Ammon's horn (tissue), 1 donor: ENCODE measurements at regions not wholly inside any gene's neighbourhood (a gene's known extent, or its start where the extent isn't known, plus 50 kb on each side); places are given as distances from the start of the nearest gene placed in this dataset.

Source experiments
- DNase-seq: peaks from one replicate; pipeline ENCODE4 v3.0.0-alpha.2; 2016; ENCODE audit warnings: low spot score

GRCh38 chr15:95919460-95919859, 411.0 kb upstream of the NR2F2 start:
- DNase-seq = no peak

- no peak for DNase-seq
Measured at GRCh38 chr15:95921404-95921803, 409.1 kb upstream of the NR2F2 start.

- DNase-seq = no peak
Measured at GRCh38 chr15:95922431-95922830, 408.1 kb upstream of the NR2F2 start.

GRCh38 chr15:95923792-95924191, 406.7 kb upstream of the NR2F2 start:
- DNase-seq = no peak

GRCh38 chr15:95928822-95929221, 401.7 kb upstream of the NR2F2 start:
- DNase-seq = no peak

GRCh38 chr15:95929232-95929846, 401.2 kb upstream of the NR2F2 start:
- no peak for DNase-seq

GRCh38 chr15:95930659-95931375, 399.7 kb upstream of the NR2F2 start:
- no peak for DNase-seq

- DNase-seq = no peak
Measured at GRCh38 chr15:95931619-95932018, 398.9 kb upstream of the NR2F2 start.

- DNase-seq = no peak
Measured at GRCh38 chr15:95932141-95932540, 398.4 kb upstream of the NR2F2 start.

- no peak for DNase-seq
Measured at GRCh38 chr15:95932676-95933075, 397.8 kb upstream of the NR2F2 start.

GRCh38 chr15:95935852-95936251, 394.6 kb upstream of the NR2F2 start:
- no peak for DNase-seq

GRCh38 chr15:95937128-95937528, 393.4 kb upstream of the NR2F2 start:
- DNase-seq = no peak

GRCh38 chr15:95940431-95940985, 390.0 kb upstream of the NR2F2 start:
- no peak for DNase-seq

- no peak for DNase-seq
Measured at GRCh38 chr15:95944193-95944592, 386.3 kb upstream of the NR2F2 start.

- DNase-seq = no peak
Measured at GRCh38 chr15:95944661-95945255, 385.7 kb upstream of the NR2F2 start.

GRCh38 chr15:95946241-95946640, 384.3 kb upstream of the NR2F2 start:
- DNase-seq = no peak

GRCh38 chr15:95946926-95947325, 383.6 kb upstream of the NR2F2 start:
- DNase-seq = no peak

- no peak for DNase-seq
Measured at GRCh38 chr15:95948411-95948810, 382.1 kb upstream of the NR2F2 start.

GRCh38 chr15:95953032-95953431, 377.5 kb upstream of the NR2F2 start:
- peak; percentile 24 for DNase-seq

GRCh38 chr15:95957861-95958260, 372.6 kb upstream of the NR2F2 start:
- no peak for DNase-seq

GRCh38 chr15:95958382-95958781, 372.1 kb upstream of the NR2F2 start:
- no peak for DNase-seq

- no peak for DNase-seq
Measured at GRCh38 chr15:95968856-95969255, 361.6 kb upstream of the NR2F2 start.

GRCh38 chr15:95970326-95970725, 360.2 kb upstream of the NR2F2 start:
- no peak for DNase-seq
